CD4-positive, alpha-beta memory T cell (primary cell): ENCODE measurements at regions not wholly inside any gene's neighbourhood (a gene's known extent, or its start where the extent isn't known, plus 50 kb on each side); places are given as distances from the start of the nearest gene placed in this dataset.
A peak's percentile ranks its signal among the peaks of the same experiment; 100 is the strongest.
"Not testable (repeated sequence)": the region's sequence is repeated elsewhere in the genome, so short reads cannot be mapped to it uniquely, and the experiment has no call there.

Source experiments
- CTCF ChIA-PET: fragments of 350-600 bp; sonication (Branson Sonifier 250); formaldehyde crosslinking; loops from one replicate; lab custom pipeline; 2021; ENCODE audit warnings: inconsistent platforms; ENCODE audit not compliant: partially characterized antibody; lab: Charles Lee
- POLR2A ChIA-PET: fragments of 350-600 bp; sonication (Branson Sonifier 250); formaldehyde crosslinking; loops from one replicate; lab custom pipeline; 2021; ENCODE audit not compliant: partially characterized antibody; lab: Charles Lee
- DNase-seq, 5 donors: peaks; one replicate each; pipeline versions ENCODE4 v3.0.0 to v3.0.0-alpha.2; 2020 to 2022; ENCODE audit warnings: mixed read lengths in 1 of 5
- H3K27ac ChIP-seq: one replicate; pipeline ENCODE4 v1.7.0; 2013; ENCODE audit warnings: low read depth, low read length
- H3K27me3 ChIP-seq: 2 replicates; pipeline ENCODE4 v1.7.0; 2013; ENCODE audit warnings: mild to moderate bottlenecking, low read length, moderate library complexity; ENCODE audit not compliant: insufficient read depth
- H3K36me3 ChIP-seq: 2 replicates; pipeline ENCODE4 v1.7.0; 2013; ENCODE audit warnings: mild to moderate bottlenecking, low read length, moderate library complexity; ENCODE audit not compliant: insufficient read depth
- H3K4me1 ChIP-seq: 2 replicates; pipeline ENCODE4 v1.7.0; 2013; ENCODE audit warnings: mild to moderate bottlenecking, low read length, moderate library complexity; ENCODE audit not compliant: insufficient read depth
- H3K4me3 ChIP-seq, 2 donors: one replicate each; pipeline ENCODE4 v1.7.0; 2013; ENCODE audit warnings: low read length in 2 of 2, mild to moderate bottlenecking in 1 of 2
- H3K9me3 ChIP-seq, 2 donors: one replicate each; pipeline ENCODE4 v1.7.0; 2013; ENCODE audit warnings: low read length in 2 of 2, control low read depth in 1 of 2; ENCODE audit not compliant: control insufficient read depth in 1 of 2
- H3K27ac Mint-ChIP-seq, 7 donors: one replicate each; pipeline ENCODE4 v1.8.0; 2020 to 2021; ENCODE audit warnings: mixed read lengths in 7 of 7, mild to moderate bottlenecking in 6 of 7, inconsistent platforms in 3 of 7, moderate library complexity in 3 of 7
- H3K27me3 Mint-ChIP-seq, 2 donors: one replicate each; pipeline ENCODE4 v1.8.0; 2020 to 2021; ENCODE audit warnings: mixed read lengths in 2 of 2
- H3K36me3 Mint-ChIP-seq, 2 donors: one replicate each; pipeline ENCODE4 v1.8.0; 2020 to 2021; ENCODE audit warnings: mixed read lengths in 2 of 2, inconsistent platforms in 1 of 2, mild to moderate bottlenecking in 1 of 2
- H3K4me1 Mint-ChIP-seq, 4 donors: one replicate each; pipeline ENCODE4 v1.8.0; 2020 to 2021; ENCODE audit warnings: mixed read lengths in 4 of 4, mild to moderate bottlenecking in 1 of 4
- H3K4me3 Mint-ChIP-seq, 8 donors: one replicate each; pipeline ENCODE4 v1.8.0; 2020 to 2021; ENCODE audit warnings: mixed read lengths in 8 of 8, mild to moderate bottlenecking in 7 of 8, moderate library complexity in 6 of 8, inconsistent platforms in 3 of 8
- H3K9me3 Mint-ChIP-seq, 8 donors: one replicate each; pipeline ENCODE4 v1.8.0; 2020 to 2021; ENCODE audit warnings: mixed read lengths in 8 of 8, mild to moderate bottlenecking in 5 of 8, inconsistent platforms in 3 of 8, moderate library complexity in 1 of 8
- intact Hi-C: fragments of 100-400 bp; cut with micrococcal nuclease; formaldehyde crosslinking; loops from one replicate; pipeline ENCODE4 v1.15.1; 2023

DNA sequence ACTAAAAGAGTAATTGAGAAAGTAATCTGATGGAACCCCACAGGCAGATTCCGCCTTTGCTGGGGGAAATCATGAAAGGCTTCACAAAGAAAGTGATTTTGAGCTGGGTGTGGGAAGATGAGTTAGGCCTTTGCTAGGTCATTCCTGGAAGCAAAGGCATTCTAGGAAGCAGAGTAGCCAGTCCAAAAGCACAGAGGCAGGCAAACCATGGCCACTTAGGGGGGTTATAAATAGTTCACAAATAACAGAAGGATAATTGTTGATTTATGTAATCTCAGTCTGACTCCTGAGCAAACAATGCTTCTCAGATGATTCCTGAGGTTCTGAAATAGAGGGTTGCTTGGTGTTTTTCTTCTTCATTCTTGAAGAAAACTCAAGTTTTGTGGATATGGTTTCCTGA is 576.3 kb downstream of the NTRK3 start:
- intact Hi-C loops: no loop called here
- Histone ChIP-seq H3K9me3 (no peaks in the 10 kb centered on the region), H3K4me3 (no peak overlapping the region), H3K27ac (no peak overlapping the region), H3K4me1 (peaks cover 22% of the 10 kb centered on the region), H3K27me3 (no peaks in the 10 kb centered on the region), H3K36me3 (no peaks in the 10 kb centered on the region)
- H3K36me3 Mint-ChIP-seq: no peaks in the 10 kb centered on the region
- no peak overlapping the region for H3K27ac Mint-ChIP-seq
- CTCF ChIA-PET: no interaction called here
- peaks cover 6 to 28% (median 16%) of the 10 kb centered on the region in 4 donors for H3K4me1 Mint-ChIP-seq
- POLR2A ChIA-PET: no interaction called here
- no peak for DNase-seq
- peaks cover 0 to 50% (median 23%) of the 10 kb centered on the region in 8 donors for H3K9me3 Mint-ChIP-seq
- peak overlapping the region in 1 of 8 donors; percentile 11 for H3K4me3 Mint-ChIP-seq
- peaks cover 0 to 1% of the 10 kb centered on the region in 2 donors for H3K27me3 Mint-ChIP-seq

DNA sequence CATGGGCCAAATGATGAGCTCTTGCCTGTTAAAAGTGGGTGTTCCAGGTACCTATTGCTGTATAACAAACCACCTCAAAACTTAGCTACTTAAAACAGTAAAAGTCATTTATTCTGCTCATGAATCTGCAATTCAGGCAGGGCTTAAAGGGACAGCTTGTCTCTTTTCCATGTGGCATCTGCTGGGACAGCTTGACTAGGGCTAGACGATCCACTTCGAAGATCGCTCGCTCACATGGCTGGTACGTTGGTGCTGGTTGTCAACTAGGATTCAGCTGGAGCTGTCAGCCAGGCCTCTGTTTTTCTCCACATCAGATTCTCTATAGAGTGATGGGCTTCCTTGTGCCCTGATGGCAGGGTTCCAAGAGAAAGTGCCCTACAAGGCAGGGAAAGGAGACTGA is 581.3 kb downstream of the NTRK3 start:
- no peak for DNase-seq

DNA sequence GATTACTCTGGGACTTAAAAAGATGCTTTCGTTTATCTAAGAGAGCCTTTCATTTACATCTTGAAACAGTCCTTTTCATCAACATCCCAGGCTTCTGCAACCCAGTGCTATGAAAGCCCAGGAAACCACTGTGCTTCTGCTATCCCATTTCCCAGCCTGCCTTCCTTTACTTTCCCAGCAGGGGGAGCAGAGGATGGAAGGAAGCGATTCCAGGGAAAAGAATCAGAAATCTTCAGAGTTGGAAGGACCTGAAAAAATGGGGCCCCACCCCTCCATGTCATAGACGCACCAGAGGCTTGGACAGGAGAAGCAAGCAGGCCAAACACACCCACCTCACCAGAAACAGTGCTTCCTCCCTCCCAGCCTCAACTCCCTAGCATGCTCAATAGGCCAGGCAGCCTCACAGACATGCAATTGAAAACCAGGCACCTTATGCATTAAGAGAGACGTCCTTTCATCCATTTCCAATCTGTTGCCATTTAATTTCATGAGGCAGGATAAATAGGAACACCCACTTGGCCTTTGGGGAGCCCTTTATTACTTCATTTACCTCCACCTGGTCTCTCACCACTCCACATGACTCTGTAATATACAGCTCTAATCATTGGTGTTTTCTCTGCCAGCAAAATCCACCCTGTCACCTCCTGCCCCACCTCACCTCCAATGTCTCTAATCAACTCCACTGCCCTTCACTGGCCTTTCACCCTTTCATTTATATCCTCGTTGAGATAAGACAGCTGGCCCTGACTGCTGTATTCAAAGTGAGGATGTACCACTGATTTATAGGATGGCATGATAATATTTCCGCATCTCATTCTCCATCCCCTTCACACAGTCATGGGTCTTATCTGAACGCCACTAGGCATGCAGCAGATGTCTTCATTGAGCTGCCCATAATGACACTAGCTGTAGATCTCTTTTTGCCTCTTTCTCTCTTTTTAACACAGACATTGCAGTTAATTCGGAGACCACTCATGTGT is 583.9 kb downstream of the NTRK3 start:
- ChIA-PET POLR2A (no interaction called here), CTCF (no interaction called here)
- intact Hi-C loops: no loop called here
- H3K4me1 Mint-ChIP-seq: no peaks in the 10 kb centered on the region
- H3K36me3 Mint-ChIP-seq: no peaks in the 10 kb centered on the region
- Histone ChIP-seq H3K4me3 (no peak overlapping the region), H3K36me3 (no peaks in the 10 kb centered on the region), H3K9me3 (no peaks in the 10 kb centered on the region), H3K27ac (no peak overlapping the region), H3K4me1 (no peaks in the 10 kb centered on the region), H3K27me3 (no peaks in the 10 kb centered on the region)
- peak overlapping the region in 1 of 8 donors; percentile 2 for H3K4me3 Mint-ChIP-seq
- no peak for DNase-seq
- H3K27ac Mint-ChIP-seq: no peak overlapping the region
- H3K9me3 Mint-ChIP-seq: peaks cover 5 to 35% (median 22%) of the 10 kb centered on the region in 8 donors
- peaks cover 5 to 6% of the 10 kb centered on the region in 2 donors for H3K27me3 Mint-ChIP-seq

More for the DNA sequence above, 581.3 kb downstream of the NTRK3 start:
- Mint-ChIP-seq H3K9me3 (peaks cover 5 to 36% (median 17%) of the 10 kb centered on the region in 8 donors), H3K4me1 (peaks cover 0 to 3% (median under 1%) of the 10 kb centered on the region in 4 donors), H3K36me3 (no peaks in the 10 kb centered on the region), H3K4me3 (no peak overlapping the region), H3K27ac (no peak overlapping the region), H3K27me3 (peaks cover 3 to 6% of the 10 kb centered on the region in 2 donors)
- H3K9me3 ChIP-seq: no peaks in the 10 kb centered on the region
- H3K4me1 ChIP-seq: peaks cover under 1% of the 10 kb centered on the region
- no peak overlapping the region for H3K4me3 ChIP-seq
- POLR2A ChIA-PET: no interaction called here
- H3K36me3 ChIP-seq: no peaks in the 10 kb centered on the region
- no peak overlapping the region for H3K27ac ChIP-seq
- intact Hi-C loops: no loop called here
- CTCF ChIA-PET: interaction anchor here (0.7 kb wide), 1 partner anchor 18 kb away, joined by 3 read pairs; no protein-coding TSS in a partner anchor
- H3K27me3 ChIP-seq: no peaks in the 10 kb centered on the region

DNA sequence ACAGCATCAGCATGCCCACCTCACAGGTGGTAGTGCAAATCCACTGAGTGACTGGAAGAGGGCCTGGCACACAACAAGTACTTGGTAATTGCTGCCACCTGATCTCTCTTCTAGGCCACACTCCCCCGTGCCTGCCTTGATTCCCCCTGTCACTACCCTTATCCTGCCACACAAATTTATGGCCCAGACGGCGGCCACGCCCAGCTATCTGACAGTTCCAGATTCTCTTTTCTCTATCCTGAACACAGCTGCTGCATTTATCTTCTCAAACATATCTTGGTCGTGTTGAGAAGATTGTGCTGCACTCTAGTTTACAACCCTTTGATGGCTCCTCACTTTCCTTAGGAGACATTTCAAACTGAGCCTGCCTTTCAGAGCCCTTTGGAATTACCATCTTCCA is 585.2 kb downstream of the NTRK3 start:
- H3K4me1 Mint-ChIP-seq: no peaks in the 10 kb centered on the region
- H3K4me3 ChIP-seq: no peak overlapping the region
- no peak overlapping the region for H3K27ac Mint-ChIP-seq
- H3K27me3 Mint-ChIP-seq: peaks cover 5 to 6% of the 10 kb centered on the region in 2 donors
- H3K9me3 Mint-ChIP-seq: peaks cover 5 to 26% (median 13%) of the 10 kb centered on the region in 8 donors
- no peak overlapping the region for H3K4me3 Mint-ChIP-seq
- ChIA-PET POLR2A (no interaction called here), CTCF (no interaction called here)
- no peaks in the 10 kb centered on the region for H3K9me3 ChIP-seq
- H3K36me3 ChIP-seq: no peaks in the 10 kb centered on the region
- H3K36me3 Mint-ChIP-seq: no peaks in the 10 kb centered on the region
- no peak overlapping the region for H3K27ac ChIP-seq
- H3K4me1 ChIP-seq: no peaks in the 10 kb centered on the region
- intact Hi-C loops: no loop called here
- no peaks in the 10 kb centered on the region for H3K27me3 ChIP-seq
- no peak for DNase-seq

DNA sequence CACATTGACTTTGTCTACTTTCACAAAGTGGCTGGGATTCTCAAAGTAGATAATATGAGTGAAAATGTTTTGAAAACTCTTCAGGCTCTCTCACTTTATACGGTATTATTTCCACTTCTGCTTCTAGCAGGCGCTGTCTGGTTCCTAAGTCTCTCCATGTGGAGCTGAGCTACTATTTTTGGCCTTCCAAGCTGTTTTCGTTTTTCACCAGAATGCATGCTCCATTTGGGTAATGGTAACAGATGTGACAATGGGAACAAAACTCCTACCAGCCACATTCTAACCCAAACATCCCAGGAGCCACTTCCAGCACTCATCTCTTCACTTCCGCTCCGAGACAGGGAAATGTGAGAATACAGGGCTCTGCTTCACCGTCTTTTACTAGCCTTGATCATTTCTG is 586.7 kb downstream of the NTRK3 start:
- Mint-ChIP-seq H3K27ac (no peak overlapping the region), H3K4me1 (no peaks in the 10 kb centered on the region), H3K36me3 (no peaks in the 10 kb centered on the region), H3K4me3 (no peak overlapping the region), H3K27me3 (peaks cover 5 to 7% of the 10 kb centered on the region in 2 donors), H3K9me3 (peaks cover 8 to 27% (median 13%) of the 10 kb centered on the region in 8 donors)
- H3K36me3 ChIP-seq: no peaks in the 10 kb centered on the region
- no peak for DNase-seq
- no peak overlapping the region for H3K27ac ChIP-seq
- intact Hi-C loops: no loop called here
- H3K27me3 ChIP-seq: no peaks in the 10 kb centered on the region
- POLR2A ChIA-PET: no interaction called here
- no peaks in the 10 kb centered on the region for H3K9me3 ChIP-seq
- H3K4me3 ChIP-seq: no peak overlapping the region
- CTCF ChIA-PET: no interaction called here
- H3K4me1 ChIP-seq: no peaks in the 10 kb centered on the region

DNA sequence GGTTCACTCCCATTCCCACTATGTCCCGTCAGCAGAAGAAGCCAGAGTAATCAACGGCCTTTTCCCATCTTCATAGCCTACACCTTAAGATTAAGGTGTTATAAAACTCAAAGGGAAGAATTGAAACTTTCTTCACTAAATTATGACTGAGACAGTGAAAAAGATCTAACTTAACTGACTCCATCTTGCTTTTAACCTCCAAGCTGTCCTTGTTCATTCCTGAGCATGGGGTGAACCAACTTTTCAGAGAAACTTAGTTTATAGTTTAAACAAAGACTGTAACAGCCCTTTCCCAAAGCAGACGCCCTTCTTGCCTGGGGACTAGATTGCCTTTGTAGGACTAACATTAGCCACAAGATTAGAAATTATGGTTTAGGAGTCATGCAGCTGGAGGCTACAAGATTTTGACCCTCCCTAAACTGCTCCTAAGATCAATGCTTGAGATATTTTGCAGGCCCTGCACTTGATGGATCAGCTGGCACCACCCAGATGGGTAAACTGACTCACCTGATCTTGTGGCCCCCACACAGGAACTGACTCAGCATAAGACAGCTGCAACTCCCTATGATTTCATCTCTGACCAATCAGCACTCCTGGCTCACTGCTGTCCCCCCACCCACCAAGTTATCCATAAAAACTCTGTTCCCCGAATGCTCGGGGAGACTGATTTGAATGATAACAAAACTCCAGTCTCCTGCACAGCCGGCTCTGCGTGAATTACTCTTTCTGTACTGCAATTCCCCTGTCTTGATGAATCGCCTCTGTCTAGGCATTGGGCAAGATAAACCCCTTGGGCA is 587.6 kb downstream of the NTRK3 start:
- H3K27ac ChIP-seq, H3K4me1 ChIP-seq, H3K4me3 ChIP-seq, H3K27me3 ChIP-seq, H3K9me3 ChIP-seq, H3K36me3 Mint-ChIP-seq, H3K4me3 Mint-ChIP-seq, CTCF ChIA-PET, intact Hi-C loops, H3K27ac Mint-ChIP-seq, DNase-seq, H3K4me1 Mint-ChIP-seq, H3K27me3 Mint-ChIP-seq, POLR2A ChIA-PET, H3K36me3 ChIP-seq: not testable (repeated sequence)
- peaks cover 8 to 27% (median 14%) of the 10 kb centered on the region in 8 donors for H3K9me3 Mint-ChIP-seq

DNA sequence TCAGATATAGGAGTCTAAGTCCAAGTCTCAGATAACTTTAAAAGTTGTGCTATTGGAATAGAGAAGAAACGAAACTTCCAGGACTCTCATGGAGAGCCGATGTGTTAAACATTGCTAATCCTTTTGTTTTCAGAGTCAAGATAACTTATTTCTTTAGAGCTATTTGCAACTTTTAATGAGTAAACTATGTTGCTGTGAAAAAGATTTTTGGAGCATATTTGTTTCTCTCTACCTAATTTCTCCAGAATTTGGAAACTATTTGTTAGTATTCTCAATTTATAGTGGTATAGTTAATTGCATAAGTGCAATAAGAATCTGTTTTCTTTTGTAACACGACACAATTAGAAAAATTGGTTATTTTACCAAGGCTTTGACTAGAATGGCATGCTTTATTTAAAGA is 588.9 kb downstream of the NTRK3 start:
- H3K27ac ChIP-seq: no peak overlapping the region
- ChIA-PET POLR2A (no interaction called here), CTCF (no interaction called here)
- no peak overlapping the region for H3K27ac Mint-ChIP-seq
- no peaks in the 10 kb centered on the region for H3K27me3 ChIP-seq
- H3K36me3 ChIP-seq: no peaks in the 10 kb centered on the region
- H3K9me3 Mint-ChIP-seq: peaks cover 2 to 32% (median 17%) of the 10 kb centered on the region in 8 donors
- H3K27me3 Mint-ChIP-seq: peaks cover 4 to 5% of the 10 kb centered on the region in 2 donors
- intact Hi-C loops: no loop called here
- no peak for DNase-seq
- no peak overlapping the region for H3K4me3 ChIP-seq
- no peaks in the 10 kb centered on the region for H3K36me3 Mint-ChIP-seq
- H3K4me1 Mint-ChIP-seq: no peaks in the 10 kb centered on the region
- no peaks in the 10 kb centered on the region for H3K9me3 ChIP-seq
- H3K4me3 Mint-ChIP-seq: no peak overlapping the region
- H3K4me1 ChIP-seq: no peaks in the 10 kb centered on the region
